ENCODE measurements at regions not wholly inside any gene's neighbourhood (a gene's known extent, or its start where the extent isn't known, plus 50 kb on each side); places are given as distances from the start of the nearest gene placed in this dataset.

GRCh38 chr1:55477953-55478352 is 262.8 kb upstream of the USP24 start:
- no peak for TF ChIP-seq CTCF (conservative IDR thresholded peaks at IDR 0.05)
- no peak overlapping the region for H3K27ac ChIP-seq

- H3K27ac ChIP-seq: no peak overlapping the region
- TF ChIP-seq CTCF (conservative IDR thresholded peaks at IDR 0.05): no peak
Observed at GRCh38 chr1:55476445-55477015, 261.4 kb upstream of the USP24 start.

- TF ChIP-seq CTCF (conservative IDR thresholded peaks at IDR 0.05): no peak
- H3K27ac ChIP-seq: no peak overlapping the region
Observed at GRCh38 chr1:55474168-55474786, 259.1 kb upstream of the USP24 start.

GRCh38 chr1:55473661-55474060 is 258.5 kb upstream of the USP24 start:
- no peak overlapping the region for H3K27ac ChIP-seq
- TF ChIP-seq CTCF (conservative IDR thresholded peaks at IDR 0.05): no peak

- H3K27ac ChIP-seq: no peak overlapping the region
- TF ChIP-seq CTCF (conservative IDR thresholded peaks at IDR 0.05): no peak
Observed at GRCh38 chr1:55472784-55473183, 257.6 kb upstream of the USP24 start.

GRCh38 chr1:55472115-55472514 is 257.0 kb upstream of the USP24 start:
- no peak overlapping the region for H3K27ac ChIP-seq
- no peak for TF ChIP-seq CTCF (conservative IDR thresholded peaks at IDR 0.05)

- H3K27ac ChIP-seq: no peak overlapping the region
- TF ChIP-seq CTCF (conservative IDR thresholded peaks at IDR 0.05): no peak
Observed at GRCh38 chr1:55468142-55468795, 253.1 kb upstream of the USP24 start.

Measured in VCaP (cell line).